Liver (tissue), 8 donors: ENCODE measurements at regions not wholly inside any gene's neighbourhood (a gene's known extent, or its start where the extent isn't known, plus 50 kb on each side); places are given as distances from the start of the nearest gene placed in this dataset.

Experiments used
- DNase-seq: peaks from one replicate; pipeline ENCODE4 v3.0.0-alpha.2; 2017; ENCODE audit warnings: low spot score
- H3K27ac ChIP-seq, 2 donors: one replicate each; pipeline ENCODE4 v1.7.0; 2013; ENCODE audit warnings: inconsistent platforms in 2 of 2, low read length in 2 of 2, control low read depth in 1 of 2, low read depth in 1 of 2, mild to moderate bottlenecking in 1 of 2
- H3K27me3 ChIP-seq, 4 donors: one replicate each; pipeline versions ENCODE4 v1.6.1 to v1.7.0; 2013; ENCODE audit warnings: low read length in 3 of 4, inconsistent platforms in 1 of 4, mild to moderate bottlenecking in 1 of 4, moderate library complexity in 1 of 4; ENCODE audit not compliant: control insufficient read depth in 4 of 4, insufficient read depth in 4 of 4
- H3K36me3 ChIP-seq, 4 donors: one replicate each; pipeline versions ENCODE4 v1.6.1 to v1.7.0; 2013; ENCODE audit warnings: low read length in 3 of 4, mild to moderate bottlenecking in 3 of 4, low read depth in 1 of 4, moderate library complexity in 1 of 4; ENCODE audit not compliant: control insufficient read depth in 4 of 4, insufficient read depth in 3 of 4
- H3K4me1 ChIP-seq, 4 donors: one replicate each; pipeline versions ENCODE4 v1.6.1 to v1.7.0; 2013; ENCODE audit warnings: low read length in 3 of 4, mild to moderate bottlenecking in 3 of 4, moderate library complexity in 1 of 4; ENCODE audit not compliant: control insufficient read depth in 4 of 4, insufficient read depth in 4 of 4
- H3K4me3 ChIP-seq, 3 donors: one replicate each; pipeline versions ENCODE4 v1.6.1 to v1.7.0; 2013; ENCODE audit warnings: low read length in 3 of 3, control low read depth in 1 of 3, low read depth in 1 of 3, mild to moderate bottlenecking in 1 of 3
- H3K9ac ChIP-seq, 2 donors: one replicate each; pipeline ENCODE4 v1.7.0; 2013; ENCODE audit warnings: low read length in 2 of 2, mild to moderate bottlenecking in 2 of 2, moderate library complexity in 2 of 2, control low read depth in 1 of 2, low read depth in 1 of 2
- H3K9me3 ChIP-seq, 4 donors: one replicate each; pipeline versions ENCODE4 v1.6.1 to v1.7.0; 2013; ENCODE audit warnings: low read length in 3 of 4; ENCODE audit not compliant: control insufficient read depth in 4 of 4
- ATF3 ChIP-seq: IDR thresholded peaks from 2 replicates; pipeline ENCODE4 v1.6.1; 2016; ENCODE audit warnings: antibody characterized with exemption
- CTCF ChIP-seq: fragments of 150-350 bp; IDR thresholded peaks from 2 replicates; pipeline ENCODE4 v1.5.1; 2017; ENCODE audit warnings: improper control_type of control experiment, low read depth, low read length; ENCODE audit not compliant: missing input control
- EGR1 ChIP-seq, 2 donors: IDR thresholded peaks; 2 replicates each; pipeline ENCODE4 v1.6.1; 2016 to 2018; ENCODE audit warnings: antibody characterized with exemption in 2 of 2, low read depth in 2 of 2
- FOXA1 ChIP-seq: IDR thresholded peaks from 2 replicates; pipeline ENCODE4 v1.6.1; 2016; ENCODE audit warnings: antibody characterized with exemption
- FOXA2 ChIP-seq: IDR thresholded peaks from 2 replicates; pipeline ENCODE4 v1.6.1; 2016; ENCODE audit warnings: antibody characterized with exemption
- GABPA ChIP-seq, 2 donors: IDR thresholded peaks in 1 of 2; conservative IDR thresholded peaks in 1 of 2; 2 replicates each; pipeline ENCODE4 v1.6.1; 2016; ENCODE audit warnings: antibody characterized with exemption in 2 of 2, mild to moderate bottlenecking in 1 of 2, moderate library complexity in 1 of 2
- HNF4A ChIP-seq, 2 donors: conservative IDR thresholded peaks; 2 replicates each; pipeline ENCODE4 v1.6.1; 2016; ENCODE audit warnings: antibody characterized with exemption in 2 of 2, mild to moderate bottlenecking in 2 of 2
- HNF4G ChIP-seq: IDR thresholded peaks from 2 replicates; pipeline ENCODE4 v1.6.1; 2016; ENCODE audit warnings: antibody characterized with exemption
- JUND ChIP-seq, 2 donors: IDR thresholded peaks; 2 replicates each; pipeline ENCODE4 v1.6.1; 2016; ENCODE audit warnings: antibody characterized with exemption in 2 of 2
- MAX ChIP-seq: IDR thresholded peaks from 2 replicates; pipeline ENCODE4 v1.6.1; 2016; ENCODE audit warnings: antibody characterized with exemption
- NR2F2 ChIP-seq: IDR thresholded peaks from 2 replicates; pipeline ENCODE4 v1.6.1; 2016; ENCODE audit warnings: antibody characterized with exemption
- RAD21 ChIP-seq, 2 donors: IDR thresholded peaks; 2 replicates each; pipeline ENCODE4 v1.6.1; 2016; ENCODE audit warnings: antibody characterized with exemption in 2 of 2, mild to moderate bottlenecking in 2 of 2
- REST ChIP-seq: IDR thresholded peaks from 2 replicates; pipeline ENCODE4 v1.6.1; 2016; ENCODE audit warnings: antibody characterized with exemption, mild to moderate bottlenecking
- RXRA ChIP-seq, 2 donors: IDR thresholded peaks; 2 replicates each; pipeline ENCODE4 v1.6.1; 2017 to 2018; ENCODE audit warnings: antibody characterized with exemption in 2 of 2, mild to moderate bottlenecking in 1 of 2
- SP1 ChIP-seq: IDR thresholded peaks from 2 replicates; pipeline ENCODE4 v1.6.1; 2018; ENCODE audit warnings: antibody characterized with exemption, mild to moderate bottlenecking
- TAF1 ChIP-seq: conservative IDR thresholded peaks from 2 replicates; pipeline ENCODE4 v1.6.1; 2016; ENCODE audit warnings: antibody characterized with exemption, mild to moderate bottlenecking
- YY1 ChIP-seq: IDR thresholded peaks from 2 replicates; pipeline ENCODE4 v1.6.1; 2016; ENCODE audit warnings: antibody characterized with exemption, mild to moderate bottlenecking
- WGBS: extraction: QIAGEN DNeasy Blood & Tissue Kit; methylation state at CpG from one replicate; pipeline ENCODE4 v1.1.7; 2013; 5-methylcytosine and 5-hydroxymethylcytosine counted together
- TF ChIP-seq, protein P1 (sequence below): IDR thresholded peaks from 2 replicates; pipeline ENCODE4 v1.6.1; 2016; ENCODE audit warnings: antibody characterized with exemption
- donor health status: healthy.
- donor health status: healthy.
- donor health status: healthy.
- donor health status: healthy.
- donor health status: healthy.

- no peak for TF ChIP-seq FOXA2
- no peak for TF ChIP-seq EGR1 (IDR thresholded peaks at IDR 0.05; ENCODE audit: low read depth in 2 of 2)
- TF ChIP-seq NR2F2, result no peak
- TF ChIP-seq JUND (IDR thresholded peaks at IDR 0.05), result no peak
- no peak for TF ChIP-seq SP1
- TF ChIP-seq RXRA (IDR thresholded peaks at IDR 0.05), result no peak
- no peak for TF ChIP-seq CTCF
- no peak for TF ChIP-seq TAF1
- no peak for TF ChIP-seq HNF4G
- TF ChIP-seq FOXA1, result no peak
- no peak for TF ChIP-seq HNF4A (conservative IDR thresholded peaks at IDR 0.05)
- TF ChIP-seq GABPA (IDR thresholded peaks at IDR 0.05 in 1 of 2, conservative IDR thresholded peaks at IDR 0.05 in 1 of 2), result no peak
- no peak for TF ChIP-seq MAX
- TF ChIP-seq RAD21 (IDR thresholded peaks at IDR 0.05), result no peak
- TF ChIP-seq REST, result no peak
- TF ChIP-seq, protein P1, sequence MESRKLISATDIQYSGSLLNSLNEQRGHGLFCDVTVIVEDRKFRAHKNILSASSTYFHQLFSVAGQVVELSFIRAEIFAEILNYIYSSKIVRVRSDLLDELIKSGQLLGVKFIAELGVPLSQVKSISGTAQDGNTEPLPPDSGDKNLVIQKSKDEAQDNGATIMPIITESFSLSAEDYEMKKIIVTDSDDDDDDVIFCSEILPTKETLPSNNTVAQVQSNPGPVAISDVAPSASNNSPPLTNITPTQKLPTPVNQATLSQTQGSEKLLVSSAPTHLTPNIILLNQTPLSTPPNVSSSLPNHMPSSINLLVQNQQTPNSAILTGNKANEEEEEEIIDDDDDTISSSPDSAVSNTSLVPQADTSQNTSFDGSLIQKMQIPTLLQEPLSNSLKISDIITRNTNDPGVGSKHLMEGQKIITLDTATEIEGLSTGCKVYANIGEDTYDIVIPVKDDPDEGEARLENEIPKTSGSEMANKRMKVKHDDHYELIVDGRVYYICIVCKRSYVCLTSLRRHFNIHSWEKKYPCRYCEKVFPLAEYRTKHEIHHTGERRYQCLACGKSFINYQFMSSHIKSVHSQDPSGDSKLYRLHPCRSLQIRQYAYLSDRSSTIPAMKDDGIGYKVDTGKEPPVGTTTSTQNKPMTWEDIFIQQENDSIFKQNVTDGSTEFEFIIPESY, result no peak
- no peak for TF ChIP-seq ATF3
- no peak for TF ChIP-seq YY1
- DNase-seq, result no peak
- WGBS, result 77% methylated on average over 9 of the region's 9 CpGs
These were observed 363.4 kb upstream of the JARID2 start for GRCh38 chr6:14882394-14883026.

More at GRCh38 chr6:14882394-14883026, 363.4 kb upstream of the JARID2 start:
- Histone ChIP-seq H3K27me3 (no peaks in the 10 kb centered on the region), H3K4me1 (peaks cover 0 to 2% (median 0%) of the 10 kb centered on the region in 4 donors), H3K36me3 (no peaks in the 10 kb centered on the region), H3K27ac (no peak overlapping the region), H3K4me3 (no peak overlapping the region), H3K9me3 (no peaks in the 10 kb centered on the region), H3K9ac (no peak overlapping the region)
